Transverse colon (tissue), 4 donors: ENCODE measurements at regions not wholly inside any gene's neighbourhood (a gene's known extent, or its start where the extent isn't known, plus 50 kb on each side); places are given as distances from the start of the nearest gene placed in this dataset.

ENCODE experiments used
- DNase-seq: peaks from one replicate; pipeline ENCODE4 v3.0.0-alpha.2; 2019
- H3K27ac ChIP-seq, 4 donors: fragments of 200-600 bp; sonication (generic); 2 replicates each; pipeline ENCODE4 v1.5.1; 2016 to 2018; ENCODE audit warnings: inconsistent platforms in 4 of 4
- H3K27me3 ChIP-seq: fragments of 200-600 bp; sonication (generic); 2 replicates; pipeline ENCODE4 v1.5.1; 2017; ENCODE audit warnings: inconsistent platforms
- H3K36me3 ChIP-seq, 4 donors: fragments of 200-600 bp; sonication (generic); 2 replicates each; pipeline ENCODE4 v1.5.1; 2017 to 2019; ENCODE audit warnings: inconsistent platforms in 4 of 4
- H3K4me1 ChIP-seq, 4 donors: fragments of 200-600 bp; sonication (generic); 2 replicates each; pipeline ENCODE4 v1.5.1; 2017 to 2020; ENCODE audit warnings: inconsistent platforms in 4 of 4
- H3K4me3 ChIP-seq, 4 donors: fragments of 200-600 bp; sonication (generic); 1 replicate in 1 of 4; 2 replicates in 3 of 4; pipeline versions ENCODE4 v1.5.1 to v1.6.1; 2017 to 2019; ENCODE audit warnings: inconsistent platforms in 4 of 4
- H3K9me3 ChIP-seq, 2 donors: fragments of 200-600 bp; sonication (generic); 2 replicates each; pipeline ENCODE4 v1.5.1; 2017 to 2019; ENCODE audit warnings: inconsistent platforms in 2 of 2
- CTCF ChIP-seq, 5 experiments: fragments of 200-600 bp in 3 of 5; fragments of 450-650 bp in 2 of 5; sonication (generic) in 3 of 5; IDR thresholded peaks; 1 replicate in 2 of 5; 2 replicates in 3 of 5; pipeline ENCODE4 v1.5.1; 2016 to 2017; ENCODE audit warnings: antibody characterized with exemption in 5 of 5, inconsistent platforms in 3 of 5, mild to moderate bottlenecking in 2 of 5, moderate library complexity in 1 of 5
- EP300 ChIP-seq: sonication (generic); formaldehyde crosslinking; IDR thresholded peaks from one replicate; pipeline ENCODE4 v1.6.1; 2017; ENCODE audit warnings: antibody characterized with exemption, low read depth
- POLR2A ChIP-seq: fragments of 450-650 bp; IDR thresholded peaks from one replicate; pipeline ENCODE4 v1.6.1; 2016; ENCODE audit warnings: antibody characterized with exemption, mild to moderate bottlenecking, moderate library complexity
- POLR2AphosphoS5 ChIP-seq, 3 donors: sonication (generic); formaldehyde crosslinking; IDR thresholded peaks; one replicate each; pipeline ENCODE4 v1.6.1; 2016; ENCODE audit warnings: antibody characterized with exemption in 3 of 3
- WGBS, 2 donors: methylation state at CpG; one replicate each; pipeline ENCODE4 v1.1.5; 2018; ENCODE audit warnings: low coverage in 1 of 2; 5-methylcytosine and 5-hydroxymethylcytosine counted together
- in situ Hi-C, 4 donors: fragments of 200-750 bp; cut with MboI; loops; one replicate each; pipeline versions ENCODE4 v1.15.0 to v1.15.1; 2017; ENCODE audit warnings: low sequenced_read_pairs in 3 of 4, low pct_ligation_motif_present in 1 of 4, low pct_unique_long_range_greater_than_20kb in 1 of 4
- intact Hi-C: fragments of 100-400 bp; cut with DNase I; formaldehyde crosslinking; loops from one replicate; pipeline ENCODE4 v1.15.1; 2023; ENCODE audit warnings: low total_unique reads

- Histone ChIP-seq H3K27me3 (peaks cover 7% of the 10 kb centered on the region), H3K4me3 (no peak overlapping the region), H3K36me3 (no peaks in the 10 kb centered on the region), H3K4me1 (no peaks in the 10 kb centered on the region), H3K27ac (no peak overlapping the region), H3K9me3 (no peaks in the 10 kb centered on the region)
- DNase-seq = no peak
- 42 to 62% methylated on average over 2 to 5 of the region's 5 CpGs for WGBS, 2 donors
- in situ Hi-C loops = no loop called here
- intact Hi-C loops = no loop called here
- TF ChIP-seq POLR2A (no peak), CTCF (IDR thresholded peaks at IDR 0.05) (no peak), POLR2AphosphoS5 (IDR thresholded peaks at IDR 0.05) (no peak), EP300 (no peak)
These were observed 470.5 kb downstream of the MIAT start for GRCh38 chr22:27127911-27128310.

- peaks cover 7% of the 10 kb centered on the region for H3K27me3 ChIP-seq
- in situ Hi-C loops = no loop called here
- no peak overlapping the region for H3K4me3 ChIP-seq
- no peak for DNase-seq
- intact Hi-C loops = no loop called here
- H3K4me1 ChIP-seq = peaks cover 0 to 3% (median 0%) of the 10 kb centered on the region in 4 donors
- TF ChIP-seq CTCF (IDR thresholded peaks at IDR 0.05) (no peak), EP300 (no peak), POLR2AphosphoS5 (IDR thresholded peaks at IDR 0.05) (no peak), POLR2A (no peak)
- no peak overlapping the region for H3K27ac ChIP-seq
- H3K9me3 ChIP-seq = no peaks in the 10 kb centered on the region
- WGBS, 2 donors = 59 to 82% methylated on average over 7 to 9 of the region's 9 CpGs
- H3K36me3 ChIP-seq = no peaks in the 10 kb centered on the region
These were observed 471.2 kb downstream of the MIAT start for GRCh38 chr22:27128461-27129085.

DNA sequence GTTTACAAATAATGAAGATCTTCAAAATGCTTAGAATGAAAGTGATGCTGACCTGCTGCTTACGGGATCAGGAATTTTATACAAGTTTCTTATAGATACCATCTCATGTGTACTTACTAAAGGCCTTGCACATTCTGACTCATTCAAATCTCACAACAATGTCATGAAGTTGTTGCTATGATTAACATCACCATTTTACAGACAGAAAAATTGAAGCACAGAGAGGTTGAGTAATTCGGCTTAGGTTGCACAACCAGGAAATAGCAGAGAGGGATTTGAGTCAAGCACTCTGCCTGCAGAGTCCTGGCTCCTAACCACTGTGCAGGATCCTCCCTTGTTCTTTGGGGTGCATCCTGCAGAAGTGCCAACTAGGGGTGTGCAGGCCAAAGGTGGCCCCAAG lies 471.9 kb downstream of the MIAT start:
- H3K36me3 ChIP-seq = no peaks in the 10 kb centered on the region
- H3K4me1 ChIP-seq = peaks cover 0 to 9% (median 0%) of the 10 kb centered on the region in 4 donors
- H3K27ac ChIP-seq = no peak overlapping the region
- TF ChIP-seq EP300 (no peak), POLR2AphosphoS5 (IDR thresholded peaks at IDR 0.05) (no peak), CTCF (IDR thresholded peaks at IDR 0.05) (no peak)
- in situ Hi-C loops = no loop called here
- peaks cover 7% of the 10 kb centered on the region for H3K27me3 ChIP-seq
- no peak for DNase-seq
- H3K4me3 ChIP-seq = no peak overlapping the region
- no peaks in the 10 kb centered on the region for H3K9me3 ChIP-seq
- intact Hi-C loops = no loop called here
- 72 to 83% methylated on average over 2 of the region's 2 CpGs for WGBS, 2 donors

- no peak overlapping the region for H3K27ac ChIP-seq
- in situ Hi-C loops (no loop called here), intact Hi-C loops (no loop called here)
- WGBS, 2 donors = 74 to 79% methylated on average over 4 of the region's 4 CpGs
- peaks cover 7% of the 10 kb centered on the region for H3K27me3 ChIP-seq
- no peak for TF ChIP-seq EP300
- TF ChIP-seq POLR2AphosphoS5 (IDR thresholded peaks at IDR 0.05) = no peak
- H3K4me3 ChIP-seq = no peak overlapping the region
- no peak for DNase-seq
- no peaks in the 10 kb centered on the region for H3K36me3 ChIP-seq
- peaks cover 0 to 9% (median 0%) of the 10 kb centered on the region in 4 donors for H3K4me1 ChIP-seq
- no peaks in the 10 kb centered on the region for H3K9me3 ChIP-seq
These were observed 473.5 kb downstream of the MIAT start for GRCh38 chr22:27130906-27131305.

DNA sequence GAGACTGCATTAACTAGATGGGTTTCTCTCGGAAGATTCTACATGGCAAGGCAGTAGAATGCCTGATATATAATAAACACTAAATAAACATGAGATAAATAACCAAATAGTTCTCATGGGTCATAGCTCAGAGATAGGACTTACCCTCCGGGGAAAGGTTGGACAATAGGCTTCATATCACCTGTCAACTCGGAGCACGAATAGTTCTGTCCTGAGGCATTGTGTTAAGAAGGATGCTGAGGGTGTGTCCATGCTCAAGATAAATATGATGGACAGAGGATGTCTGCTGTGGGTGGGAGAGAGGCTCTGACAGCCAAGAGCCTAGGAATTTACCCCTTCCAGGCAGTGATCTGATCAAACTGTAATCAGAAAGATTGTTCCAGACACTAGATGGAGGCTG lies 474.0 kb downstream of the MIAT start:
- in situ Hi-C loops = no loop called here
- Histone ChIP-seq H3K27ac (no peak overlapping the region), H3K36me3 (no peaks in the 10 kb centered on the region), H3K9me3 (no peaks in the 10 kb centered on the region), H3K4me3 (no peak overlapping the region), H3K4me1 (peaks cover 0 to 9% (median 0%) of the 10 kb centered on the region in 4 donors), H3K27me3 (peaks cover 7% of the 10 kb centered on the region)
- no peak for DNase-seq
- intact Hi-C loops = no loop called here
- WGBS, 2 donors = 70 to 73% methylated on average over 2 to 4 of the region's 4 CpGs
- TF ChIP-seq POLR2AphosphoS5 (IDR thresholded peaks at IDR 0.05) (no peak), CTCF (IDR thresholded peaks at IDR 0.05) (no peak), EP300 (no peak), POLR2A (no peak)
